ENCODE measurements at regions not wholly inside any gene's neighbourhood (a gene's known extent, or its start where the extent isn't known, plus 50 kb on each side); places are given as distances from the start of the nearest gene placed in this dataset.

GRCh38 chr7:17593819-17594419 lies 295.5 kb downstream of the AHR start:
- no peak for TF ChIP-seq CTCF (IDR thresholded peaks at IDR 0.05; ENCODE audit: insufficient read depth, low read length, poor library complexity, severe bottlenecking)
- Histone ChIP-seq H3K27me3 (ENCODE audit: control insufficient read depth, insufficient read depth, low read length) (no peaks in the 10 kb centered on the region), H3K4me3 (ENCODE audit: low read depth, low read length) (no peak overlapping the region), H3K36me3 (ENCODE audit: control insufficient read depth, insufficient read depth, low read length) (no peaks in the 10 kb centered on the region)
- DNase-seq (ENCODE audit: low read depth), result no peak

- no peak for TF ChIP-seq CTCF (IDR thresholded peaks at IDR 0.05; ENCODE audit: insufficient read depth, low read length, poor library complexity, severe bottlenecking)
- Histone ChIP-seq H3K4me3 (ENCODE audit: low read depth, low read length) (no peak overlapping the region), H3K27me3 (ENCODE audit: control insufficient read depth, insufficient read depth, low read length) (no peaks in the 10 kb centered on the region), H3K36me3 (ENCODE audit: control insufficient read depth, insufficient read depth, low read length) (no peaks in the 10 kb centered on the region)
- DNase-seq (ENCODE audit: low read depth), result no peak
Measured at GRCh38 chr7:17595546-17595945, 297.1 kb downstream of the AHR start.

GRCh38 chr7:17598305-17598704 lies 299.9 kb downstream of the AHR start:
- no peak for TF ChIP-seq CTCF (IDR thresholded peaks at IDR 0.05; ENCODE audit: insufficient read depth, low read length, poor library complexity, severe bottlenecking)
- Histone ChIP-seq H3K4me3 (ENCODE audit: low read depth, low read length) (no peak overlapping the region), H3K27me3 (ENCODE audit: control insufficient read depth, insufficient read depth, low read length) (no peaks in the 10 kb centered on the region), H3K36me3 (ENCODE audit: control insufficient read depth, insufficient read depth, low read length) (no peaks in the 10 kb centered on the region)
- DNase-seq (ENCODE audit: low read depth), result no peak

GRCh38 chr7:17598846-17599245 lies 300.4 kb downstream of the AHR start:
- Histone ChIP-seq H3K27me3 (ENCODE audit: control insufficient read depth, insufficient read depth, low read length) (no peaks in the 10 kb centered on the region), H3K36me3 (ENCODE audit: control insufficient read depth, insufficient read depth, low read length) (no peaks in the 10 kb centered on the region), H3K4me3 (ENCODE audit: low read depth, low read length) (no peak overlapping the region)
- DNase-seq (ENCODE audit: low read depth), result no peak
- no peak for TF ChIP-seq CTCF (IDR thresholded peaks at IDR 0.05; ENCODE audit: insufficient read depth, low read length, poor library complexity, severe bottlenecking)

- H3K27me3 ChIP-seq (ENCODE audit: control insufficient read depth, insufficient read depth, low read length), result no peaks in the 10 kb centered on the region
- no peak for DNase-seq (ENCODE audit: low read depth)
- H3K4me3 ChIP-seq (ENCODE audit: low read depth, low read length), result no peak overlapping the region
- TF ChIP-seq CTCF (IDR thresholded peaks at IDR 0.05; ENCODE audit: insufficient read depth, low read length, poor library complexity, severe bottlenecking), result no peak
- no peaks in the 10 kb centered on the region for H3K36me3 ChIP-seq (ENCODE audit: control insufficient read depth, insufficient read depth, low read length)
Measured at GRCh38 chr7:17599733-17600339, 301.4 kb downstream of the AHR start.

GRCh38 chr7:17600340-17600752 lies 301.9 kb downstream of the AHR start:
- DNase-seq (ENCODE audit: low read depth), result peak; percentile 85
- no peaks in the 10 kb centered on the region for H3K27me3 ChIP-seq (ENCODE audit: control insufficient read depth, insufficient read depth, low read length)
- H3K36me3 ChIP-seq (ENCODE audit: control insufficient read depth, insufficient read depth, low read length), result no peaks in the 10 kb centered on the region
- no peak for TF ChIP-seq CTCF (IDR thresholded peaks at IDR 0.05; ENCODE audit: insufficient read depth, low read length, poor library complexity, severe bottlenecking)
- H3K4me3 ChIP-seq (ENCODE audit: low read depth, low read length), result no peak overlapping the region

Data from kidney epithelial cell (primary cell).